Astrocyte (in vitro differentiated cells and primary cell): ENCODE measurements at regions not wholly inside any gene's neighbourhood (a gene's known extent, or its start where the extent isn't known, plus 50 kb on each side); places are given as distances from the start of the nearest gene placed in this dataset.
A peak's percentile ranks its signal among the peaks of the same experiment; 100 is the strongest.

ENCODE experiments used
- DNase-seq: peaks from one replicate; pipeline ENCODE4 v3.0.0-alpha.2; 2010; ENCODE audit warnings: low read depth
- FAIRE-seq: peaks from 2 replicates; lab custom pipeline; 2011; peaks lifted over from hg19 to GRCh38; lab: Jason Lieb, UNC
- H2AFZ ChIP-seq: 2 replicates; pipeline ENCODE4 v1.6.0; 2012; ENCODE audit warnings: low read depth, low read length, inconsistent platforms
- H3K27ac ChIP-seq: 2 replicates; pipeline ENCODE4 v1.5.1; 2011; ENCODE audit warnings: low read depth, low read length, inconsistent platforms
- H3K27me3 ChIP-seq: 2 replicates; pipeline ENCODE4 v1.6.0; 2011; ENCODE audit warnings: low read length, inconsistent platforms; ENCODE audit not compliant: insufficient read depth
- H3K36me3 ChIP-seq: 2 replicates; pipeline ENCODE4 v1.5.1; 2011; ENCODE audit warnings: low read length, inconsistent platforms; ENCODE audit not compliant: insufficient read depth
- H3K4me1 ChIP-seq: 2 replicates; pipeline ENCODE4 v1.5.1; 2011; ENCODE audit warnings: low read length, inconsistent platforms; ENCODE audit not compliant: insufficient read depth
- H3K4me2 ChIP-seq: 2 replicates; pipeline ENCODE4 v1.6.0; 2012; ENCODE audit warnings: low read length, inconsistent platforms
- H3K4me3 ChIP-seq: 2 replicates; pipeline ENCODE4 v1.5.1; 2011; ENCODE audit warnings: low read depth, mild to moderate bottlenecking, low read length, inconsistent platforms; ENCODE audit not compliant: insufficient read depth
- H3K79me2 ChIP-seq: 2 replicates; pipeline ENCODE4 v1.6.0; 2012; ENCODE audit warnings: mild to moderate bottlenecking, low read length, inconsistent platforms; ENCODE audit not compliant: insufficient read depth
- H3K9ac ChIP-seq: 2 replicates; pipeline ENCODE4 v1.6.0; 2012; ENCODE audit warnings: mild to moderate bottlenecking, low read length, inconsistent platforms
- H3K9me3 ChIP-seq: 2 replicates; pipeline ENCODE4 v1.5.1; 2012; ENCODE audit warnings: low read depth, mild to moderate bottlenecking, low read length, inconsistent platforms; ENCODE audit not compliant: insufficient read depth
- H4K20me1 ChIP-seq: 2 replicates; pipeline ENCODE4 v1.6.0; 2012; ENCODE audit warnings: low read length, inconsistent platforms; ENCODE audit not compliant: insufficient read depth
- H3K27ac Mint-ChIP-seq: one replicate; pipeline ENCODE4 v1.8.0; 2021; ENCODE audit warnings: mild to moderate bottlenecking, mixed read lengths; ENCODE audit not compliant: unreplicated experiment
- H3K27me3 Mint-ChIP-seq: one replicate; pipeline ENCODE4 v1.8.0; 2021; ENCODE audit warnings: low read depth, mixed read lengths; ENCODE audit not compliant: unreplicated experiment
- H3K36me3 Mint-ChIP-seq: one replicate; pipeline ENCODE4 v1.8.0; 2021; ENCODE audit warnings: low read depth, mixed read lengths; ENCODE audit not compliant: unreplicated experiment
- H3K4me1 Mint-ChIP-seq: one replicate; pipeline ENCODE4 v1.8.0; 2021; ENCODE audit warnings: low read depth, mixed read lengths; ENCODE audit not compliant: unreplicated experiment
- H3K4me3 Mint-ChIP-seq: one replicate; pipeline ENCODE4 v1.8.0; 2021; ENCODE audit warnings: mild to moderate bottlenecking, moderate library complexity, mixed read lengths; ENCODE audit not compliant: unreplicated experiment
- H3K9me3 Mint-ChIP-seq: one replicate; pipeline ENCODE4 v1.8.0; 2021; ENCODE audit warnings: mild to moderate bottlenecking, mixed read lengths; ENCODE audit not compliant: unreplicated experiment
- EZH2 ChIP-seq: IDR thresholded peaks from 2 replicates; pipeline ENCODE4 v1.6.1; 2012; ENCODE audit warnings: mild to moderate bottlenecking, low read length, inconsistent platforms; ENCODE audit not compliant: insufficient read depth
- TF ChIP-seq, protein P1 (sequence below): IDR thresholded peaks from 2 replicates; pipeline ENCODE4 v1.5.1; 2011; ENCODE audit warnings: low read depth, mild to moderate bottlenecking, inconsistent platforms, low read length, moderate library complexity; ENCODE audit not compliant: insufficient read depth

DNA sequence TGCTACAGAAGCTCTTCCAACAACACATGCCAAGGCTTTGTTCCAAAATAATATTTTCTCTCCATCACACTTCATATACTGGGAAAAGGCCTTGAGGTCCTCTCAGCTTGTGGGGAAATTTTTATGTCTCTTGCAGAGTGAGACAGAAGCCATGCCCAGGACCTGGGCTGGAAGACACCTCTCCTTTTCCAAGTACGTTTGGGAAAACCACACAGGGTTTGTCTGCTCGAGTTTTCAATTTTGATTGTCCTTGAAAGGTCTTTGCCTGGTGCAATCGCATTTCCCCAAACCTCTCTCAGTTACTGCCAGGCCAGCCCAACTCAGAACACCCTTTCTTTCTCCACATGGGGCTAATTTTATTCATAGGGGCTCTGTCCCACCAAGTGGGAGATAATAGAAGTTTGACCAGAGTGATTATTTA is 272.2 kb downstream of the OSR1 start:
- no peak overlapping the region for H3K4me2 ChIP-seq
- Mint-ChIP-seq H3K27ac (no peak overlapping the region), H3K4me1 (no peaks in the 10 kb centered on the region), H3K27me3 (no peaks in the 10 kb centered on the region), H3K4me3 (no peak overlapping the region), H3K9me3 (no peaks in the 10 kb centered on the region), H3K36me3 (no peaks in the 10 kb centered on the region)
- no peaks in the 10 kb centered on the region for H3K9me3 ChIP-seq
- DNase-seq (no peak), FAIRE-seq (no peak)
- no peaks in the 10 kb centered on the region for H3K79me2 ChIP-seq
- H4K20me1 ChIP-seq: no peaks in the 10 kb centered on the region
- H2AFZ ChIP-seq: no peak overlapping the region
- H3K9ac ChIP-seq: no peak overlapping the region
- H3K4me1 ChIP-seq: no peaks in the 10 kb centered on the region
- TF ChIP-seq, protein P1, sequence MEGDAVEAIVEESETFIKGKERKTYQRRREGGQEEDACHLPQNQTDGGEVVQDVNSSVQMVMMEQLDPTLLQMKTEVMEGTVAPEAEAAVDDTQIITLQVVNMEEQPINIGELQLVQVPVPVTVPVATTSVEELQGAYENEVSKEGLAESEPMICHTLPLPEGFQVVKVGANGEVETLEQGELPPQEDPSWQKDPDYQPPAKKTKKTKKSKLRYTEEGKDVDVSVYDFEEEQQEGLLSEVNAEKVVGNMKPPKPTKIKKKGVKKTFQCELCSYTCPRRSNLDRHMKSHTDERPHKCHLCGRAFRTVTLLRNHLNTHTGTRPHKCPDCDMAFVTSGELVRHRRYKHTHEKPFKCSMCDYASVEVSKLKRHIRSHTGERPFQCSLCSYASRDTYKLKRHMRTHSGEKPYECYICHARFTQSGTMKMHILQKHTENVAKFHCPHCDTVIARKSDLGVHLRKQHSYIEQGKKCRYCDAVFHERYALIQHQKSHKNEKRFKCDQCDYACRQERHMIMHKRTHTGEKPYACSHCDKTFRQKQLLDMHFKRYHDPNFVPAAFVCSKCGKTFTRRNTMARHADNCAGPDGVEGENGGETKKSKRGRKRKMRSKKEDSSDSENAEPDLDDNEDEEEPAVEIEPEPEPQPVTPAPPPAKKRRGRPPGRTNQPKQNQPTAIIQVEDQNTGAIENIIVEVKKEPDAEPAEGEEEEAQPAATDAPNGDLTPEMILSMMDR: no peak
- TF ChIP-seq EZH2: no peak
- H3K36me3 ChIP-seq: no peaks in the 10 kb centered on the region
- H3K4me3 ChIP-seq: no peak overlapping the region
- H3K27me3 ChIP-seq: no peaks in the 10 kb centered on the region
- H3K27ac ChIP-seq: no peak overlapping the region

DNA sequence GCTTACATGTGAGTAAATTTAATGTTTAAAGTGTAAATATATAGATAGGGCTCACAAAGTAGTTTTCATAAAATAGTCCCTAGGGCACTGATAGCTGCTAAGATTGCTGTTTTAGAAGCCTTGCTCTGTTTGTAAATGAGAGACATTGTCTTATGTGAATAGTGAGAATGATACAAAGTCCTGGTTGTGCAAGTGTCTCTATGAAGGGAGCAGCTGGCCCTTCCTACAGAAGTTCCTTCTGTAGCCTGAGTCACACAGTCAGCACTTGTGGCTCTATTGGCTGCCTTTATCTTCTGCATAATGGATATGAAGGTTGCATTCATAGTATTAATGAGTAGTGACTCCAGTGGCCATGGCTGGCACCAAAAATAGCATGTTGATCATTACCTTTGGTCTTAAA is 279.7 kb downstream of the OSR1 start:
- peaks cover 4% of the 10 kb centered on the region for H3K4me1 ChIP-seq
- H3K36me3 Mint-ChIP-seq: no peaks in the 10 kb centered on the region

DNA sequence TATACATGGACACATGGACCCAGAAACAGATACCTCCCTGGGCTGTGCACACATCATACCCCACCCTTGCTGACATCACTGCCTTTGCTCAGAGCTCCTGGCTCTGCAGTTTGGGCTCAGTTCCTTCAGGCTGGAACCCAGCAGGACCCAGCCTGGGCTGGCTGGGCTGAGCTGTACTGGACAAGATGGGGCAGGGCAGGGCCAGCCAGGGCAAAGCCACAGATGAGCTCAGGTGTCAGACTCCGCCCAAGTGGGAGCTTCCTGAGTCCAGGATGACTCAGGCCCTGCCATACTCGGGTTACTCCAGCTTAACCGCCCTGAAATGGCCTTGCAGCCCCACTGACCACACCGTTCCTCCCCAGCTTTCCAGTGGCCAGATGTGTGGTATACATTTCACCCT is 284.9 kb downstream of the OSR1 start:
- no peaks in the 10 kb centered on the region for H3K27me3 ChIP-seq
- H3K79me2 ChIP-seq: no peaks in the 10 kb centered on the region
- no peak overlapping the region for H3K9ac ChIP-seq
- H3K27me3 Mint-ChIP-seq: peaks cover 2% of the 10 kb centered on the region
- FAIRE-seq (no peak), DNase-seq (peak; percentile 70)
- no peaks in the 10 kb centered on the region for H3K4me1 Mint-ChIP-seq
- H3K4me3 ChIP-seq: no peak overlapping the region
- H4K20me1 ChIP-seq: no peaks in the 10 kb centered on the region
- H3K4me2 ChIP-seq: peak overlapping the region; percentile 7
- H3K4me1 ChIP-seq: peaks cover 8% of the 10 kb centered on the region
- no peaks in the 10 kb centered on the region for H3K9me3 Mint-ChIP-seq
- H3K36me3 Mint-ChIP-seq: no peaks in the 10 kb centered on the region
- H2AFZ ChIP-seq: no peak overlapping the region
- no peaks in the 10 kb centered on the region for H3K36me3 ChIP-seq
- H3K9me3 ChIP-seq: no peaks in the 10 kb centered on the region
- no peak overlapping the region for H3K27ac Mint-ChIP-seq
- TF ChIP-seq, protein P1: no peak
- TF ChIP-seq EZH2: no peak
- no peak overlapping the region for H3K27ac ChIP-seq
- H3K4me3 Mint-ChIP-seq: no peak overlapping the region

More for the DNA sequence above, 279.7 kb downstream of the OSR1 start:
- Histone ChIP-seq H2AFZ (no peak overlapping the region), H4K20me1 (no peaks in the 10 kb centered on the region), H3K27ac (no peak overlapping the region), H3K79me2 (no peaks in the 10 kb centered on the region), H3K36me3 (no peaks in the 10 kb centered on the region), H3K9me3 (no peaks in the 10 kb centered on the region), H3K4me2 (no peak overlapping the region), H3K4me3 (no peak overlapping the region), H3K27me3 (no peaks in the 10 kb centered on the region), H3K9ac (no peak overlapping the region)
- Mint-ChIP-seq H3K27me3 (peaks cover 2% of the 10 kb centered on the region), H3K27ac (no peak overlapping the region), H3K9me3 (no peaks in the 10 kb centered on the region), H3K4me1 (no peaks in the 10 kb centered on the region), H3K4me3 (no peak overlapping the region)
- TF ChIP-seq, protein P1: no peak
- TF ChIP-seq EZH2: no peak
- FAIRE-seq (no peak), DNase-seq (no peak)
